ENCODE measurements at regions not wholly inside any gene's neighbourhood (a gene's known extent, or its start where the extent isn't known, plus 50 kb on each side); places are given as distances from the start of the nearest gene placed in this dataset.
"Not testable (repeated sequence)": the region's sequence is repeated elsewhere in the genome, so short reads cannot be mapped to it uniquely, and the experiment has no call there.

GRCh38 chr6:33892581-33893346, 89.0 kb upstream of the MLN start:
- no peak for DNase-seq (ENCODE audit: low spot score)

- DNase-seq (ENCODE audit: low spot score), result no peak
Observed at GRCh38 chr6:33888664-33889200, 84.9 kb upstream of the MLN start.

GRCh38 chr6:33888183-33888582, 84.4 kb upstream of the MLN start:
- DNase-seq (ENCODE audit: low spot score), result no peak

GRCh38 chr6:33886673-33887144, 82.9 kb upstream of the MLN start:
- DNase-seq (ENCODE audit: low spot score), result peak; percentile 43

- peak; percentile 80 for DNase-seq (ENCODE audit: low spot score)
Observed at GRCh38 chr6:33885132-33886057, 81.6 kb upstream of the MLN start.

GRCh38 chr6:33883621-33884020, 79.8 kb upstream of the MLN start:
- not testable (repeated sequence) for DNase-seq (ENCODE audit: low spot score)

GRCh38 chr6:33882154-33882553, 78.4 kb upstream of the MLN start:
- no peak for DNase-seq (ENCODE audit: low spot score)

- peak; percentile 18 for DNase-seq (ENCODE audit: low spot score)
Observed at GRCh38 chr6:33880766-33881165, 77.0 kb upstream of the MLN start.

- no peak for DNase-seq (ENCODE audit: low spot score)
Observed at GRCh38 chr6:33880104-33880678, 76.4 kb upstream of the MLN start.

- no peak for DNase-seq (ENCODE audit: low spot score)
Observed at GRCh38 chr6:33878562-33878961, 74.8 kb upstream of the MLN start.

- DNase-seq (ENCODE audit: low spot score), result no peak
Observed at GRCh38 chr6:33877982-33878535, 74.3 kb upstream of the MLN start.

- no peak for DNase-seq (ENCODE audit: low spot score)
Observed at GRCh38 chr6:33875696-33876095, 71.9 kb upstream of the MLN start.

GRCh38 chr6:33875141-33875581, 71.4 kb upstream of the MLN start:
- no peak for DNase-seq (ENCODE audit: low spot score)

- DNase-seq (ENCODE audit: low spot score), result no peak
Observed at GRCh38 chr6:33874136-33874760, 70.4 kb upstream of the MLN start.

- DNase-seq (ENCODE audit: low spot score), result no peak
Observed at GRCh38 chr6:33872761-33873160, 69.0 kb upstream of the MLN start.

GRCh38 chr6:33869826-33870423, 66.1 kb upstream of the MLN start:
- DNase-seq (ENCODE audit: low spot score), result no peak

- DNase-seq (ENCODE audit: low spot score), result no peak
Observed at GRCh38 chr6:33869121-33869520, 65.3 kb upstream of the MLN start.

GRCh38 chr6:33868141-33868540, 64.3 kb upstream of the MLN start:
- DNase-seq (ENCODE audit: low spot score), result no peak

GRCh38 chr6:33865478-33866077, 61.8 kb upstream of the MLN start:
- no peak for DNase-seq (ENCODE audit: low spot score)

GRCh38 chr6:33863723-33864440, 60.1 kb upstream of the MLN start:
- no peak for DNase-seq (ENCODE audit: low spot score)
